Nephron (organoid): ENCODE measurements at regions not wholly inside any gene's neighbourhood (a gene's known extent, or its start where the extent isn't known, plus 50 kb on each side); places are given as distances from the start of the nearest gene placed in this dataset.

Source experiments
- H3K27ac Mint-ChIP-seq, 3 experiments: 2 replicates each; pipeline ENCODE4 v1.8.0; 2020; ENCODE audit warnings: mixed read lengths in 3 of 3, mild to moderate bottlenecking in 2 of 3, moderate library complexity in 1 of 3
- H3K27me3 Mint-ChIP-seq: 2 replicates; pipeline ENCODE4 v1.8.0; 2021; ENCODE audit warnings: low read depth, mild to moderate bottlenecking, moderate library complexity, mixed read lengths
- H3K36me3 Mint-ChIP-seq: 2 replicates; pipeline ENCODE4 v1.8.0; 2020; ENCODE audit warnings: low read depth, mixed read lengths
- H3K4me1 Mint-ChIP-seq: 2 replicates; pipeline ENCODE4 v1.8.0; 2020; ENCODE audit warnings: mixed read lengths
- H3K4me3 Mint-ChIP-seq, 3 experiments: 2 replicates each; pipeline ENCODE4 v1.8.0; 2020; ENCODE audit warnings: mild to moderate bottlenecking in 3 of 3, mixed read lengths in 3 of 3, moderate library complexity in 2 of 3
- H3K9me3 Mint-ChIP-seq: 2 replicates; pipeline ENCODE4 v1.8.0; 2020; ENCODE audit warnings: mixed read lengths
- CTCF ChIP-seq, 3 experiments: fragments of 200-600 bp; sonication (generic); IDR thresholded peaks; one replicate each; pipeline ENCODE4 v1.5.0; 2021; ENCODE audit warnings: antibody characterized with exemption in 3 of 3; ENCODE audit not compliant: unreplicated experiment in 3 of 3

GRCh38 chr6:90450268-90450953 lies 136.5 kb downstream of the MAP3K7 start:
- Mint-ChIP-seq H3K9me3 (no peaks in the 10 kb centered on the region), H3K27me3 (no peaks in the 10 kb centered on the region), H3K36me3 (no peaks in the 10 kb centered on the region), H3K4me1 (peaks cover 14% of the 10 kb centered on the region), H3K27ac (no peak overlapping the region), H3K4me3 (no peak overlapping the region)
- no peak for TF ChIP-seq CTCF (IDR thresholded peaks at IDR 0.05; ENCODE audit: unreplicated experiment in 3 of 3)

GRCh38 chr6:90449311-90449710 lies 137.6 kb downstream of the MAP3K7 start:
- H3K27me3 Mint-ChIP-seq = no peaks in the 10 kb centered on the region
- no peak for TF ChIP-seq CTCF (IDR thresholded peaks at IDR 0.05; ENCODE audit: unreplicated experiment in 3 of 3)
- H3K4me1 Mint-ChIP-seq = peaks cover 20% of the 10 kb centered on the region
- no peaks in the 10 kb centered on the region for H3K36me3 Mint-ChIP-seq
- H3K27ac Mint-ChIP-seq = no peak overlapping the region
- no peaks in the 10 kb centered on the region for H3K9me3 Mint-ChIP-seq
- no peak overlapping the region for H3K4me3 Mint-ChIP-seq

- Mint-ChIP-seq H3K9me3 (no peaks in the 10 kb centered on the region), H3K27ac (no peak overlapping the region), H3K4me1 (peaks cover 21% of the 10 kb centered on the region), H3K36me3 (no peaks in the 10 kb centered on the region), H3K27me3 (no peaks in the 10 kb centered on the region), H3K4me3 (no peak overlapping the region)
- TF ChIP-seq CTCF (IDR thresholded peaks at IDR 0.05; ENCODE audit: unreplicated experiment in 3 of 3) = no peak
Measured at GRCh38 chr6:90448836-90449235, 138.0 kb downstream of the MAP3K7 start.

GRCh38 chr6:90446164-90446563 lies 140.7 kb downstream of the MAP3K7 start:
- no peaks in the 10 kb centered on the region for H3K9me3 Mint-ChIP-seq
- H3K4me3 Mint-ChIP-seq = no peak overlapping the region
- no peaks in the 10 kb centered on the region for H3K27me3 Mint-ChIP-seq
- no peak for TF ChIP-seq CTCF (IDR thresholded peaks at IDR 0.05; ENCODE audit: unreplicated experiment in 3 of 3)
- H3K27ac Mint-ChIP-seq = no peak overlapping the region
- no peaks in the 10 kb centered on the region for H3K36me3 Mint-ChIP-seq
- H3K4me1 Mint-ChIP-seq = peaks cover 21% of the 10 kb centered on the region

GRCh38 chr6:90445533-90446108 lies 141.3 kb downstream of the MAP3K7 start:
- H3K27ac Mint-ChIP-seq = no peak overlapping the region
- no peaks in the 10 kb centered on the region for H3K36me3 Mint-ChIP-seq
- H3K27me3 Mint-ChIP-seq = no peaks in the 10 kb centered on the region
- peaks cover 21% of the 10 kb centered on the region for H3K4me1 Mint-ChIP-seq
- no peak for TF ChIP-seq CTCF (IDR thresholded peaks at IDR 0.05; ENCODE audit: unreplicated experiment in 3 of 3)
- H3K4me3 Mint-ChIP-seq = no peak overlapping the region
- no peaks in the 10 kb centered on the region for H3K9me3 Mint-ChIP-seq
